HEK293 (cell line): ENCODE measurements at regions not wholly inside any gene's neighbourhood (a gene's known extent, or its start where the extent isn't known, plus 50 kb on each side); places are given as distances from the start of the nearest gene placed in this dataset.

ENCODE experiments used
- CTCF ChIA-PET: fragments of 350-600 bp; formaldehyde crosslinking; extraction: SDS; loops from one replicate; lab custom pipeline; 2021; ENCODE audit warnings: antibody characterized with exemption; lab: Yijun Ruan, JAX
- POLR2A ChIA-PET: fragments of 300-600 bp; formaldehyde crosslinking; extraction: SDS; loops from one replicate; lab custom pipeline; 2020; ENCODE audit warnings: antibody characterized with exemption, inconsistent platforms; lab: Yijun Ruan, JAX
- H3K27ac ChIP-seq: fragments of 200-500 bp; sonication (Bioruptor generic); 2 replicates; pipeline ENCODE4 v1.5.1; 2014; ENCODE audit warnings: low read depth, low read length, control low read depth, inconsistent platforms; ENCODE audit errors: extremely low read depth
- H3K36me3 ChIP-seq, 2 experiments: fragments of 200-500 bp in 1 of 2; sonication (Bioruptor generic) in 1 of 2; 1 replicate in 1 of 2; 2 replicates in 1 of 2; pipeline ENCODE4 v1.5.1; 2014 to 2017; ENCODE audit warnings: inconsistent platforms in 2 of 2, low read length in 2 of 2; ENCODE audit not compliant: control insufficient read depth in 2 of 2, insufficient read depth in 1 of 2
- H3K4me1 ChIP-seq: fragments of 200-500 bp; sonication (Bioruptor generic); 2 replicates; pipeline ENCODE4 v1.5.1; 2014; ENCODE audit warnings: mild to moderate bottlenecking, low read length, inconsistent platforms; ENCODE audit not compliant: control insufficient read depth, insufficient read depth
- H3K4me3 ChIP-seq: 2 replicates; pipeline ENCODE4 v1.5.1; 2011; ENCODE audit warnings: low read depth, mild to moderate bottlenecking, control low read depth, low read length, moderate library complexity
- H3K9me3 ChIP-seq: fragments of 200-500 bp; sonication (Bioruptor generic); 2 replicates; pipeline ENCODE4 v1.5.1; 2014; ENCODE audit warnings: low read depth, low read length, inconsistent platforms; ENCODE audit not compliant: control insufficient read depth, insufficient read depth
- AEBP2 ChIP-seq: fragments of 450-650 bp; formaldehyde crosslinking; IDR thresholded peaks from 2 replicates; pipeline ENCODE4 v1.5.1; 2016; ENCODE audit warnings: missing biosample characterization, missing genetic modification characterization, borderline replicate concordance
- ATF2 ChIP-seq: fragments of 450-650 bp; formaldehyde crosslinking; IDR thresholded peaks from 2 replicates; pipeline ENCODE4 v1.5.1; 2016; ENCODE audit warnings: missing biosample characterization, missing genetic modification characterization, low read depth
- ELK4 ChIP-seq: IDR thresholded peaks from 2 replicates; pipeline ENCODE4 v1.6.1; 2011; ENCODE audit warnings: mild to moderate bottlenecking, low read depth, low read length, borderline replicate concordance
- SALL2 ChIP-seq: fragments of 450-650 bp; formaldehyde crosslinking; IDR thresholded peaks from 2 replicates; pipeline ENCODE4 v1.5.0; 2017; ENCODE audit warnings: missing biosample characterization, mild to moderate bottlenecking, missing genetic modification characterization, borderline replicate concordance
- ZEB2 ChIP-seq: fragments of 450-650 bp; formaldehyde crosslinking; IDR thresholded peaks from 2 replicates; pipeline ENCODE4 v1.5.1; 2016; ENCODE audit warnings: missing biosample characterization, missing genetic modification characterization
- ZFP3 ChIP-seq: fragments of 450-650 bp; formaldehyde crosslinking; IDR thresholded peaks from 2 replicates; pipeline ENCODE4 v1.5.1; 2016; ENCODE audit warnings: low read depth, missing biosample characterization, missing genetic modification characterization
- ZNF202 ChIP-seq: fragments of 450-650 bp; formaldehyde crosslinking; IDR thresholded peaks from 2 replicates; pipeline ENCODE4 v1.5.1; 2016; ENCODE audit warnings: missing biosample characterization, missing genetic modification characterization, borderline replicate concordance
- ZNF221 ChIP-seq: fragments of 450-650 bp; formaldehyde crosslinking; IDR thresholded peaks from 2 replicates; pipeline ENCODE4 v1.5.1; 2017; ENCODE audit warnings: missing biosample characterization, missing genetic modification characterization, borderline replicate concordance
- ZNF266 ChIP-seq: fragments of 450-650 bp; formaldehyde crosslinking; IDR thresholded peaks from 2 replicates; pipeline ENCODE4 v1.5.1; 2016; ENCODE audit warnings: missing biosample characterization, missing genetic modification characterization, low read depth
- ZNF354C ChIP-seq: fragments of 450-650 bp; formaldehyde crosslinking; IDR thresholded peaks from 2 replicates; pipeline ENCODE4 v1.5.1; 2016; ENCODE audit warnings: missing biosample characterization, missing genetic modification characterization, low read depth, borderline replicate concordance
- ZNF362 ChIP-seq: fragments of 450-650 bp; formaldehyde crosslinking; IDR thresholded peaks from 2 replicates; pipeline ENCODE4 v1.5.1; 2016; ENCODE audit warnings: missing biosample characterization, missing genetic modification characterization
- ZNF426 ChIP-seq: fragments of 450-650 bp; formaldehyde crosslinking; IDR thresholded peaks from 2 replicates; pipeline ENCODE4 v1.5.1; 2017; ENCODE audit warnings: missing biosample characterization, missing genetic modification characterization, mild to moderate bottlenecking, inconsistent platforms, moderate library complexity
- ZNF513 ChIP-seq: fragments of 450-650 bp; IDR thresholded peaks from 2 replicates; pipeline ENCODE4 v1.5.1; 2018; ENCODE audit warnings: missing biosample characterization, missing genetic modification characterization
- ZNF544 ChIP-seq: fragments of 450-650 bp; formaldehyde crosslinking; IDR thresholded peaks from 2 replicates; pipeline ENCODE4 v1.5.0; 2017; ENCODE audit warnings: missing biosample characterization, missing genetic modification characterization
- ZSCAN18 ChIP-seq: fragments of 450-650 bp; formaldehyde crosslinking; IDR thresholded peaks from 2 replicates; pipeline ENCODE4 v1.5.1; 2016; ENCODE audit warnings: missing biosample characterization, missing genetic modification characterization

GRCh38 chr11:87966694-87967093 lies 208.5 kb downstream of the RAB38 start (continued):
- TF ChIP-seq ZNF362 (tag by site-specific recombination) (no peak), ZNF221 (tag by site-specific recombination) (no peak), ZNF354C (tag by site-specific recombination) (no peak), ZNF426 (no peak), ZNF266 (tag by site-specific recombination) (no peak), ZNF202 (tag by site-specific recombination) (no peak), SALL2 (tag by site-specific recombination) (no peak), ZEB2 (tag by site-specific recombination) (no peak), ZNF544 (no peak), ATF2 (tag by site-specific recombination) (no peak), ZNF513 (tag by site-specific recombination) (no peak)
- TF ChIP-seq, all 188 proteins: peak for 0

GRCh38 chr11:87966216-87966615 lies 209.0 kb downstream of the RAB38 start:
- POLR2A ChIA-PET, result no interaction called here
- Histone ChIP-seq H3K9me3 (no peaks in the 10 kb centered on the region), H3K27ac (no peak overlapping the region), H3K36me3 (no peaks in the 10 kb centered on the region), H3K4me3 (no peak overlapping the region), H3K4me1 (no peaks in the 10 kb centered on the region)
- TF ChIP-seq ZSCAN18, result no peak
- TF ChIP-seq AEBP2 (tag by site-specific recombination), result no peak
- no peak for TF ChIP-seq ELK4
- no peak for TF ChIP-seq ZFP3 (tag by site-specific recombination)
- CTCF ChIA-PET, result no interaction called here
